ENCODE measurements at regions not wholly inside any gene's neighbourhood (a gene's known extent, or its start where the extent isn't known, plus 50 kb on each side); places are given as distances from the start of the nearest gene placed in this dataset.

- Mint-ChIP-seq H3K4me3 (no peak overlapping the region), H3K9me3 (no peaks in the 10 kb centered on the region), H3K27ac (peak overlapping the region; percentile 41 to 46), H3K27me3 (no peaks in the 10 kb centered on the region), H3K4me1 (no peaks in the 10 kb centered on the region)
- ATAC-seq (no peak), DNase-seq (no peak)
Observed at GRCh38 chr22:49621601-49622210, 206.0 kb downstream of the BRD1 start.

- H3K9me3 Mint-ChIP-seq = no peaks in the 10 kb centered on the region
- no peak for DNase-seq
- H3K27ac Mint-ChIP-seq = peak overlapping the region in 1 of 2 donors; percentile 46
- no peaks in the 10 kb centered on the region for H3K27me3 Mint-ChIP-seq
- no peaks in the 10 kb centered on the region for H3K4me1 Mint-ChIP-seq
- H3K4me3 Mint-ChIP-seq = no peak overlapping the region
- ATAC-seq = no peak
Observed at GRCh38 chr22:49620666-49621065, 207.0 kb downstream of the BRD1 start.

DNA sequence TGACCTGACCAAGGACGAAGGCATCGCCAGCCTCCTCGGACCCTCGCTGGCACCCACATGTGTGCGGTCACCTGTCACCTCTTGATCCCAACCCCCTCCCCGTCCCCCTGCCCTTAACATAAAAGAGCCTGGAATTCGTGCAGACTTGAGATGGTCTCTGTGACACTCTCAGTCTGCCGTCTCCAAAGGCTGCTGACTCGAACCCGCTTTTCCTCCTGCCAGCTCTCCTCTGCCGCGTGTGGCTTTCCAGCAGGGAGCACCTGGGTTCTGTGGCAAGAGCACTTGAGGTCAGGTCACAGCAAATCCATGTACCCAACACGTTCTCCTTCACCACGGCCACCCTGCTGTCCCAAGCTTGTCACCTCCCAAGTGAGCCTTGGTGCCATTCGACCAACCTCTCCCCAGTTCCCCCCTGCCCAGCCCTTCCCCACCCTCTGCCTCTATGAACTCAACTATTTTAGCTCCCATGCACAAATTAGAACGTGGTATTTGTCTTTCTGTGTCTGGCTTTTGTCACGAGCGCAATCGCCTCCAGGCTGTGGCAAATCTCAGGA is 207.6 kb downstream of the BRD1 start:
- no peak for ATAC-seq
- Mint-ChIP-seq H3K4me1 (no peaks in the 10 kb centered on the region), H3K9me3 (no peaks in the 10 kb centered on the region), H3K27me3 (no peaks in the 10 kb centered on the region), H3K4me3 (no peak overlapping the region), H3K27ac (no peak overlapping the region)
- DNase-seq = no peak

GRCh38 chr22:49619301-49619700 is 208.4 kb downstream of the BRD1 start:
- H3K27ac Mint-ChIP-seq = no peak overlapping the region
- DNase-seq (no peak), ATAC-seq (no peak)
- no peak overlapping the region for H3K4me3 Mint-ChIP-seq
- no peaks in the 10 kb centered on the region for H3K9me3 Mint-ChIP-seq
- H3K27me3 Mint-ChIP-seq = no peaks in the 10 kb centered on the region
- no peaks in the 10 kb centered on the region for H3K4me1 Mint-ChIP-seq

GRCh38 chr22:49618677-49618953 is 209.1 kb downstream of the BRD1 start:
- H3K4me3 Mint-ChIP-seq = no peak overlapping the region
- no peaks in the 10 kb centered on the region for H3K27me3 Mint-ChIP-seq
- H3K27ac Mint-ChIP-seq = no peak overlapping the region
- H3K9me3 Mint-ChIP-seq = no peaks in the 10 kb centered on the region
- ATAC-seq (no peak), DNase-seq (no peak)
- no peaks in the 10 kb centered on the region for H3K4me1 Mint-ChIP-seq

DNA sequence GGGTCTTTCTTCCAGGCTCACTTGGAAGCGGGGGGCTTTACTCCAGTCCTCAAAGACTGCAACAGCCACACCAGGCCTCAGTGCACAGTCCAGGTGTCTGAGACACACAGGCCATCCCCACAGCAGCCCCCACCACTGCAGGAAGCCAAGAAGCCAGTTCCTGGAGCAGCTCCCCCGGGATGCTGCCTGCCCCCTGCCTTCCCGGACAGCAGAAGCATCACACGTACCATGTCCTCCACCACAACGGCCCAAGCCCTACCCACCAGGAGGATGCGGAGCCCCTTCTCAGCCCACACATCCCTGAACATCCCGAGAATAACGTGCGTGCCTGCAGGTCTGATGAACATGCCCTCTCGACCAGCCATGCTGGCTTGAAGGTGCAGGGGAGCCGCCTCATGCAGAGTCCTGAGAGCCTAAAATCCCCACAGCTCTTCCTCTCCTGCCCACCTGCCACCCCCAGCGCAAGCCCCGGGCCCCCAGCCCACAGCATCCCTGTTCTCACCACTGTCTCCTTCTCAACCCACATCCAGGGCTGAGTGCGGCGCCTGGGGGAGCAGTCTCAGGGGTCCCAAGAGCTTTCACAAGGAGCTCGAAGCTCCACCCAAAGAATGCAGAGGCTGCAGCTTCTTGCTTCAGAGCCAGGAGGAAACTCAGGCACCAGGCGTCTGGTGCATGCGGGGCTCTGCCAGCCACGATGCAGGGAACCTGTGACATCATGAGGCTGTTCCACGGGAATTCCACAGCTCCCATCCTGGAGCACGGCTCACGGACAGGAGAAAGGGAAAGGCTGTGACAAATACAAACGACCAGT is 209.6 kb downstream of the BRD1 start:
- Mint-ChIP-seq H3K27ac (peak overlapping the region; percentile 7 to 90), H3K4me1 (no peaks in the 10 kb centered on the region), H3K9me3 (peaks cover 4% of the 10 kb centered on the region in 2 donors), H3K4me3 (no peak overlapping the region), H3K27me3 (no peaks in the 10 kb centered on the region)
- ATAC-seq (no peak), DNase-seq (no peak)

- H3K27me3 Mint-ChIP-seq = no peaks in the 10 kb centered on the region
- DNase-seq (no peak), ATAC-seq (no peak)
- H3K27ac Mint-ChIP-seq = peak overlapping the region in 1 of 2 donors; percentile 38
- no peaks in the 10 kb centered on the region for H3K4me1 Mint-ChIP-seq
- no peak overlapping the region for H3K4me3 Mint-ChIP-seq
- H3K9me3 Mint-ChIP-seq = peaks cover 9 to 10% of the 10 kb centered on the region in 2 donors
Observed at GRCh38 chr22:49617264-49617663, 210.4 kb downstream of the BRD1 start.

DNA sequence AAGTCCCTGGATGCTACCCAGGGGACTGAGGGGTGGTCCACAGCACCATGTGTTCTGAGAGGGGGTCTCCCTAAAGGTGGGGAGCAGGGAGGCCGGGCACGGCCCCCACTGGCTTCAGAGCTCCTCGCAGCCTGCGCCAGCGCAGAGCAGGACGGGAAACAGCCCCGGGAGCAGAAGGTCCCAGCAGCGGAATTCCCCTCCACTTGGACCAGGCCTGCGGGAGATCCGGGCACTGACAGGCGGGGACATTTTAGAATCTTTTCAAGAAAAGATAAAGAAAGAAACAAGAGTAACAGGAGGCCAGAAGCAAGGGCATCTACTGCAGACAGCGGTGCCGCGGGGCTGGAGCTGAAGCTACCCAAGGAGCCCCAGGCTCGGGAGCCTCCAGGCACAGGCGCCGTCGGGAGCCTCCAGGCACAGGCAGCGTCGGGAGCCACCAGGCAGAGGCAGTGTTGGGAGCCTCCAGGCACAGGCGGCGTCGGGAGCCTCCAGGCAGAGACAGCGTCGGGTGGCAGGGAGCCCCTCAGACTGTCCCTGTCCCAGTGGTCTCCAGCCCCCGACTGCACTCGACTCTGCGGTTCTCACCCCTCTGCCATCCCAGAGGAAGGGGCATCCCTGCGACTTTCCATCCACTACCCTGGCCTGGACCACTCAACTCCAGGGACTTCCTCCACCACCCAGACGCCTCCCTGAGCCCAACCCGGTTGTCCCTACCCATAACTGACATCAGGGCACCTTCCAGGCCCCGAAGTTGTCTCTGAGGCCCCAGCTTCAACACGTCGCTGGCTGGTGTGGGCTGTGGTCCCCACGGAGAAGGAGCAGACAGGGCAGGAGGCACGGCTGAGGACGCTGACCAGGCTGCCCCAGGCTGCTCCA is 211.1 kb downstream of the BRD1 start:
- H3K9me3 Mint-ChIP-seq = peaks cover 9 to 10% of the 10 kb centered on the region in 2 donors
- H3K27me3 Mint-ChIP-seq = no peaks in the 10 kb centered on the region
- ATAC-seq = no peak
- H3K4me1 Mint-ChIP-seq = no peaks in the 10 kb centered on the region
- DNase-seq = no peak
- no peak overlapping the region for H3K4me3 Mint-ChIP-seq
- H3K27ac Mint-ChIP-seq = peak overlapping the region in 1 of 2 donors; percentile 23

DNA sequence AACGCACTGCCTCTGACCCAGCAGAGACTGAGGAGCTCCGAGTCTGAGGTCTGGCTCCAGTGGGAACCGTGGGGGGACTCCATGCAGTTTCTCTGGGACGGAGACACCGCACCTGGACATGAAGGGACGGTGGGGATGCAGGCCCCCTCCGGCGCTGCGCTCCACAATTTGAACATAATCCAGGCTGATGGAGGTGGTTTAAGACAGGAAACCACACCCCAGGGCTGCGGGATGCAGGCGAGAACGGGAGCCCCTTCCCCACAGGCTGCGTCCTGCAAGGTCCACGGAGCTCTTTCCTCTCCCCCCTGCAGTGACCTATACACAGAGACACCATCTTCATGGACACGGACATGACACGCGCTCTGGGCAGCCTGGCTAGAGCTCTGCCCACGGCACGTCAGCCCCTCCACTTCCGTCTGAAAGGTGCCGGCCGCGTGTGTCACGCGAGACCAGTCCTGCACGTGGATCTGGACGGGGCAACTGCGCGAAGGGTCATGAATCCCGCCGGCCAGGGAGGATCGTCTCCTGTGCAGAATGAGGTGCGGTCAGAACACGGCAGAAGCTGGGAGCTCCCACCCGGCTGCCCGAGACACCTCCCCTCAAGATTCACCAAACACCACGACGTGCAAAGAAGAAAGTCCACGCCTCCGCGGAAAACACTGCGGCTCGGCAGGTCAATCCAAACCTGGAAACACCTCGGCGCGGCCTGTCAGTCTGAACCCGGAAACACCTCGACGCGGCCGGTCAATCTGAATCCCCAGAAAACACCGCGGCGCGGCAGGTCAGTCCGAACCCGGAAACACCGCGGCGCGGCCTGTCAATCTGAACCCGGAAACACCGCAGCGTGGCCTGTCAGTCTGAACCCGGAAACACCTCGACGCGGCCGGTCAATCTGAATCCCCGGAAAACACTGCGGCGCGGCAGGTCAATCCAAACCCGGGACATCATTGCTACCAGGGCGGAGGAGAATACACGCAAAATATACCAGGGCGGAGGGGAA is 212.4 kb downstream of the BRD1 start:
- Mint-ChIP-seq H3K27ac (no peak overlapping the region), H3K4me3 (no peak overlapping the region), H3K4me1 (no peaks in the 10 kb centered on the region), H3K27me3 (no peaks in the 10 kb centered on the region), H3K9me3 (peaks cover 9 to 10% of the 10 kb centered on the region in 2 donors)
- DNase-seq (no peak), ATAC-seq (no peak)

- no peak for DNase-seq
- H3K9me3 Mint-ChIP-seq = peaks cover 9 to 10% of the 10 kb centered on the region in 2 donors
- no peak overlapping the region for H3K4me3 Mint-ChIP-seq
- no peak for ATAC-seq
- H3K4me1 Mint-ChIP-seq = no peaks in the 10 kb centered on the region
- no peaks in the 10 kb centered on the region for H3K27me3 Mint-ChIP-seq
- H3K27ac Mint-ChIP-seq = no peak overlapping the region
Observed at GRCh38 chr22:49613511-49614270, 214.0 kb downstream of the BRD1 start.

DNA sequence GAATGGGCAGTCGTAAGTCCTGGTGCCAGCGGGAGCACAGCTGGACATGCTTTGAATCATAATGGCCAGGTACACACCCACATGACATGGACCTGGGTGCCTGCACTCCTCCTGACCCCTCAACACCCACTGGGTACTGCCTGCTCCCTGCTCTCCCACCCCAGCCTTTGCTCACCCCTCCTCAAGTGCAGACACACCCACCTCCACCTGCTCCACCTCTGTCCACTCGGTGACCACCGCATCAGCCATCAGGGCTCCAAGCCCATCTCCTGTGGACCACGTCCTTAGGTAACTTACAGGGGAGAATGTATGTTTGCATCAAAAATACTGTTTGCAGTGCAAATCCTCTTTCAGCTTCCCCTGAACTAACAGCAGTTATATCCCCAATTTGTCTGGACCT is 214.6 kb downstream of the BRD1 start:
- H3K27ac Mint-ChIP-seq = no peak overlapping the region
- H3K9me3 Mint-ChIP-seq = peaks cover 9 to 11% of the 10 kb centered on the region in 2 donors
- no peaks in the 10 kb centered on the region for H3K4me1 Mint-ChIP-seq
- DNase-seq (no peak), ATAC-seq (no peak)
- H3K4me3 Mint-ChIP-seq = no peak overlapping the region
- H3K27me3 Mint-ChIP-seq = no peaks in the 10 kb centered on the region

- no peak overlapping the region for H3K4me3 Mint-ChIP-seq
- H3K4me1 Mint-ChIP-seq = no peaks in the 10 kb centered on the region
Observed at GRCh38 chr22:49609207-49609876, 218.3 kb downstream of the BRD1 start.

DNA sequence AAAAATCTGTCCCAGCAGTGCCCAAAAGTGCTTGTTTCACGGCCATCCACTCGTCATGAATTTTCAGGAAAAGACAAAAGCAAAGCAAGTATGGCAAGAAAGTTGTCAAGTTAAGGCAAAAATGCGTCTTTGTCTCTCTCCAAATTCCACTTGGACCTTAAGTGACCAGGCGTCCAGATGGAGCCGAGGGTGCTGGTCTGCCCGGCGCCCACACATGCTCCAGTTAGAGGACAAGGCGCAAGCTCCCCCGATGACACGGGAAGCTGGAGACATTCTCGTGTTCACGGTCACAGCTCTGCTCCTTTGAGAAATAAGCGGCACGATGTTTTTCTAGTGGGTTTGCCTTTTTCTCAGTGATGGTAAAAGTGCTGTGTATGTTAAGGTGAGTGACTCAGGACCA is 219.0 kb downstream of the BRD1 start:
- no peak overlapping the region for H3K27ac Mint-ChIP-seq
- ATAC-seq = no peak
- peaks cover 17 to 33% of the 10 kb centered on the region in 2 donors for H3K9me3 Mint-ChIP-seq
- H3K27me3 Mint-ChIP-seq = no peaks in the 10 kb centered on the region
- H3K4me3 Mint-ChIP-seq = no peak overlapping the region
- DNase-seq = no peak
- H3K4me1 Mint-ChIP-seq = no peaks in the 10 kb centered on the region

More at GRCh38 chr22:49609207-49609876, 218.3 kb downstream of the BRD1 start:
- no peaks in the 10 kb centered on the region for H3K27me3 Mint-ChIP-seq
- ATAC-seq (no peak), DNase-seq (no peak)
- H3K27ac Mint-ChIP-seq = no peak overlapping the region
- peaks cover 14 to 30% of the 10 kb centered on the region in 2 donors for H3K9me3 Mint-ChIP-seq

DNA sequence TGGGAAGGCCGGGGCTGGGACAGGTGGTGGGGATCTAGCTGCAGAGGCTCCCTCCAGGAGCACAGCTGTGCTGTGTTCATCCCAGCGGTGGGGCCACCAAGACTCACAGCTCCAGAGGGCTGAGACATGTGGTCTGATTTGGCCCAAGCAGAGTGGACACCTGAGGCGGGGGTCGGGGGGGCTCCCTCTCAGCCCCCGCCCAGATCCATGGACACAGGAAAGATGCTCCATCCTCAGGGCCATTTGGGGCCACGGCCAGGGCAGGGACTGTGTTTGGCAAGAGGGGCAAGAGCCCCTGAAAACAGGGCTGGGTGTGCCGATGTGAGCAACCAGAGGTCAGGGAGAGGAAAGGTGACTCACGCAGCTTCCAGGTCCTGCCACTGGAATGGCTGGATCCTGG is 219.4 kb downstream of the BRD1 start:
- Mint-ChIP-seq H3K27ac (peak overlapping the region in 1 of 2 donors; percentile 60), H3K4me3 (no peak overlapping the region), H3K27me3 (no peaks in the 10 kb centered on the region), H3K9me3 (peaks cover 15 to 34% of the 10 kb centered on the region in 2 donors), H3K4me1 (no peaks in the 10 kb centered on the region)
- no peak for DNase-seq
- ATAC-seq = no peak

All from stimulated activated naive CD8-positive, alpha-beta T cell treated with anti-CD3 and anti-CD28 coated beads, Interleukin-15, amount 100 ng/mL, for 72 hours (primary cell).